G401.6 (cell line): ENCODE measurements at regions not wholly inside any gene's neighbourhood (a gene's known extent, or its start where the extent isn't known, plus 50 kb on each side); places are given as distances from the start of the nearest gene placed in this dataset.

ENCODE experiments used
- FAIRE-seq: peaks from 2 replicates; lab custom pipeline; 2012; peaks lifted over from hg19 to GRCh38; lab: Jason Lieb, UNC

GRCh38 chr2:144333143-144333555 is 186.8 kb downstream of the ZEB2 start:
- no peak for FAIRE-seq

GRCh38 chr2:144332356-144333142 is 187.4 kb downstream of the ZEB2 start:
- no peak for FAIRE-seq

GRCh38 chr2:144331674-144332355 is 188.1 kb downstream of the ZEB2 start:
- FAIRE-seq = no peak

DNA sequence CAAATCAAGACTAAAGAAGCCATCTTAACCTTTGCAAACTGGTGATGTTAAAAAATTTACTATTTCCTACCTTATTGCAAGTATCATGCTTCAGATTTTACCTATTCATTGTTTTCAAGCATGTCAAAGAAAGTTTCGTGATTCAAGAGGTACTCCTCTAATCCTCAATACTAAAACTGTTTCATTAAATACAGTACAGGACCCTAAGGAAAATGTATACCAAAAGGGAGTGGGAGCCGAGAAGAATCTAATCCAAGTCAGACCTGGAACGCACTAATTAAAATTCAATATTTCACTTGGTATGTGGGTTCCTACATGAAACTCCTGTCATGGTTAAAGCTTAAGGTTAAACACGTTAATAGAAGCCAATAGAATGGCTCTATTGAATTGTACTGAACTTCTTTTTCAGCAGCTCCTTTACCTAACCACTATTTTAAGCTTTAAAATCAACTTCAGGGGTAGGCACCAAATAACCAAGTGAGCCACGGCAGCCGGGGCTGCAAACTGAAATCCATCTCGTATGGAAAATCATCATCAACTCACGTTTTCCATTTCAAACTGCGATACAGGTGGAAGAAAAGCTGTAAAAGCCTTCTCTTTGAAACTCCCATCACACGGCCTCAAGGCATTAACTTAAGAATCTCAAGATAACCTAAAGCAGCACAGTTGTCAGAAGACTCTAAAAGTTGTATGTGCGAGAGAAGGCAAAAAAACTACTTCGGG is 188.8 kb downstream of the ZEB2 start:
- no peak for FAIRE-seq

- FAIRE-seq = no peak
Measured at GRCh38 chr2:144329472-144329871, 190.4 kb downstream of the ZEB2 start.

GRCh38 chr2:144328938-144329337 is 191.0 kb downstream of the ZEB2 start:
- no peak for FAIRE-seq

DNA sequence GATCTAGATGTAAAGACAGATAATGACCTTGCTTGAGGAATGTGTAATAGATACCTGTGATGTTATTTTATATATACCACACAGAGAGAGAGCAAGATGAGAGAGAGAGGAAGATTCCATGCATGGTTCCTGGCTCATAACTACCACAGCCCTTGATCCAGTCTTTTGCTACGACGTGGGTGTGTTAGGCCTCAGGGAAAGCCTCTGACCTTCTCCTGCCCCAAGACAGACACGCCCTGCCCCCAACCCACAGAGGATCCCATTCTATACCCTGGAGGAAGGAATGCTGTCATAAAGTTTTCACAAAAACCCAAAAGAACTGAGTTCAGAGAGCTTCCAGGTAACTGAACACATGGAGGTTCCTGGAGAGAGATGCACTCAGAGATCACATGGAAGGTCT is 193.1 kb downstream of the ZEB2 start:
- FAIRE-seq = no peak

- FAIRE-seq = no peak
Measured at GRCh38 chr2:144325086-144325485, 194.8 kb downstream of the ZEB2 start.

- FAIRE-seq = no peak
Measured at GRCh38 chr2:144324446-144325045, 195.4 kb downstream of the ZEB2 start.

GRCh38 chr2:144323946-144324345 is 196.0 kb downstream of the ZEB2 start:
- FAIRE-seq = no peak

- no peak for FAIRE-seq
Measured at GRCh38 chr2:144322379-144322778, 197.5 kb downstream of the ZEB2 start.

- FAIRE-seq = no peak
Measured at GRCh38 chr2:144320491-144320890, 199.4 kb downstream of the ZEB2 start.

- FAIRE-seq = no peak
Measured at GRCh38 chr2:144317071-144317738, 202.7 kb downstream of the ZEB2 start.

DNA sequence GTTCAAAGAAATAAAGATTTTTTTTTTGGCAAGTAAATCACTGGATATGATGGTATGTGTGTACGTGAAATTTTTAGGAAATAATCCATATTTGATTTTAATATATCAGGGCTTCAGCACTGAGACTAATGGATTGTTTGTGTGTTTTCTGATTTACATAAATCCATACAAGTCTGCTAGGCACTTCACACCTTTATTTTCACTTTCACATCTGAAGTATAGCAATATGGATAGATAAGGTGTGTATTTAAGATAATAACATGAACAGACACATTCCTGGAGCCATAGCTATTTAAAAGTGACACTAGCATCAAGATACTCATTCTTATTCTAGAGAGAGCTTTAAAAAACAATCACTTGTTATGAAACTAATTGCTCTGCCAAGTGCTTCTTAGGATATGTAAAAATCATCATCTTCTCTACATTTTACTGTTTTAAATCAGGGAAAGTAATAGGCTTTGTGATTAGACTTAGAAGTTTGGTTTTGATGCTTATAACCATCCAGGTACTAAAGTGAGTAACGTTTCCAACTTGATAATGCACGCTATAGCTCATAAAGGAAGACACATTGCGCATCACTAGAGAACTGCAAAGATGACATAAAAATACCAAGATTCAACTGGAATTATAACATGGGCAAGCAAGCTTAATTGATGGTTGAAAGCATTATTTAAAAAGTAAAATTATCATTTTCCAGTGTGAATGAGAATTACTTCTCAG is 208.9 kb downstream of the ZEB2 start:
- FAIRE-seq = no peak

DNA sequence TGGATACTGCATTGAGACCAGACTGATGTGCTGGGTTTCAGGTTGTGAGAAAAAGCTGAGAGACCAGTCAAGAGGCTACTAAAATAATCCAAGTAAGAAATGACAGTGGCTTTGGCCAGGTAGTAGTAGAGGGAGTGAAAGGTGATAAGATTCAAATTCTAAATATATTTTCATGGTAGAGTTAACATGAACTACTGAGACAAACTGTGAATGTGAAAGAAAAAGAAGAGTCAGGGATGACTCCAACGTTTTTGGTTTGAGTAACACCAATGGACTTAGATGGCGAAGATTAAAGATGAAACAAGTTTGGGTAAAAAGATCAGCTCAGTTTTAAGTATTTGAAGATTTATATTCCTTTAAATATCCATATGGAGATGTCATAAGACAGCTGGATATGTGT is 209.4 kb downstream of the ZEB2 start:
- no peak for FAIRE-seq

- FAIRE-seq = no peak
Measured at GRCh38 chr2:144307711-144308110, 212.2 kb downstream of the ZEB2 start.

GRCh38 chr2:144304202-144304601 is 215.7 kb downstream of the ZEB2 start:
- FAIRE-seq = no peak

DNA sequence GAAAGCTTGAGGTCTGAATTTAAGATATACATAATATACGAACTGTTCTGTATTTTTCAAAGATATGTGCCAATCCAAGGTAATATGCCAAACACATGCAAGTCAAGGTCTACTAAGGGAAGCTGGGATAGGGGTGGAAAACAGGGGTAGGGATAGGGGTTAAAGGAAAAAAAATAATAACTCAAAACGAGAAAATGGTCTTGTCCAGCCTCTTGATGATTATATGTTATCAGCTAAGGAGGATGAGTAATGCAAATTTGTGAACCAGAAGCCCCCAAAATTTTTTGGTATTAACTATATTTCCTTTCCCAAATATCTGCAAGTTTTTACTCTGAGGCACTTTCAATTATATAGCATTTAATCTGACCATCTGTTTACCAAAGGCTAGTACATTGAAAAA is 219.3 kb downstream of the ZEB2 start:
- no peak for FAIRE-seq

GRCh38 chr2:144290276-144290675 is 229.6 kb downstream of the ZEB2 start:
- no peak for FAIRE-seq

DNA sequence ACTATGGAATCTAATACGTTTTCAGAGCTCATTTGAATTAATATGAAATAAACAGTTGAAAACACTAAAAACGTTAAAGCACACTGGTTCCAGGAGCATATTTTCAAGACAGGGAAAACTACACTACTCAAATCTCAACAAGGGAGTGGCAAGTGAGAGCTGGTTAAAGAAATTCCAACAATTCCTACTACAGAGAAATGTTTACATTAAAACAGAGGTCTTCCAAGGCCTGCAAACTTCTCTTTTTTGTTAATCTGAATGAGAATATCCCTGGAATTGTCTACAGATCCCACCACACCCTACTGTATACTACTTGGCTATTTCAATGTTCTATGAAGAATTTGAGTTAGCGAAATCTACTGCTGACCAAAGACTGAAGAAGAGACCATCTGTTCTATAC is 231.5 kb downstream of the ZEB2 start:
- FAIRE-seq = no peak

DNA sequence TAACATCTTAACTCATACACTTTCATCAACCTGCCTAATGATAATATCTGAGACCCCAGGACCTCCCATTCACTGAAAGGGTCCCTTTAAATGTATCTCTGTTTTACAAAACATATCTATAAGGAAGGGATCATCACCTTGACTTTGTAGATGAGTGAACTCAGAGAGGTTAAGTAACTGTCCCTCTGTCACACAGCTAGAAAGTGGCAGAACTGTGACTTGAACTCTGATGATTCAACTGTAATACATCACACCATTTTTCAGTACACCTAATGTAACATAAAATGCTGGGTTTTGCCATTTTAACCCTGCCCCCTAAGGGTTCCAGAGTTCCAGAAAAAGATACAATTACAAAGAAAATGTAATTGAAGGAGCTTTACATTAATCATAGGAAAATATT is 234.6 kb downstream of the ZEB2 start:
- FAIRE-seq = no peak

DNA sequence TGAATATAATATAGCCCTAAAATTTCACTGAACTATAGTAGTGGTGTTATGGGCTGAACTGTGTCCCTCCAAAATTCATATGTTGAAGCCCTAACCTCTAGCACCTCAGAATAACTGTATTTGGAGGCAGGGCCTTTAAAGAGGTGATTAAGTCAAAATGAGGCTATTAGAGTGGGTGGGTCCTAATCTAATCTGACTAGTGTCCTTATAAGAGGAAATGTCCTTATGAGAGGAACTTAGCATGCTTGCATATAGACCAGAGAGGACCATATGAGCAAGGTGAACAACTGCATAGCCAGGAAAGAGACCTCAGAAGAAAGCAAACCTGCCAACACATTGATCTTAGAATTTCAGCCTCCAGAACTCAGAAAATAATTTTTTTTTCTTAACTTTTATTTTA is 238.4 kb downstream of the ZEB2 start:
- FAIRE-seq = no peak
